T-cell (primary cell): ENCODE measurements at regions not wholly inside any gene's neighbourhood (a gene's known extent, or its start where the extent isn't known, plus 50 kb on each side); places are given as distances from the start of the nearest gene placed in this dataset.
A peak's percentile ranks its signal among the peaks of the same experiment; 100 is the strongest.

Experiments used
- ATAC-seq, 4 experiments: fragments of 200-7000 bp in 3 of 4; fragments of 150-1000 bp in 1 of 4; cut with Tn5 transposase; replicated peaks in 1 of 4; 1 replicate in 3 of 4; 2 replicates in 1 of 4; pipeline ENCODE4 v1.10.0; 2021; ENCODE audit warnings: moderate library complexity in 3 of 4, mild to moderate bottlenecking in 2 of 4, moderate number of reproducible peaks in 1 of 4
- CTCF ChIA-PET, 2 donors: fragments of 300-600 bp; sonication (Branson Sonifier 250); formaldehyde crosslinking; loops; one replicate each; lab custom pipeline; 2022; ENCODE audit warnings: antibody characterized with exemption in 2 of 2; lab: Charles Lee
- POLR2A ChIA-PET, 2 donors: fragments of 300-600 bp; sonication (Branson Sonifier 250); formaldehyde crosslinking; loops; one replicate each; lab custom pipeline; 2022; ENCODE audit warnings: antibody characterized with exemption in 2 of 2; lab: Charles Lee
- DNase-seq, 35 experiments: peaks; one replicate each; pipeline versions ENCODE4 v3.0.0 to v3.0.0-alpha.2; 2013 to 2023
- H3K27ac ChIP-seq: one replicate; pipeline ENCODE4 v1.5.1; 2013; ENCODE audit warnings: low read length
- H3K27me3 ChIP-seq, 2 experiments: replicated peaks in 1 of 2; 1 replicate in 1 of 2; 2 replicates in 1 of 2; pipeline versions ENCODE4 v1.6.1 to v1.7.0; 2013; ENCODE audit warnings: low read length in 1 of 2, mixed read lengths in 1 of 2; ENCODE audit not compliant: control insufficient read depth in 2 of 2, insufficient read depth in 2 of 2; ENCODE audit errors: extremely low read depth in 1 of 2
- H3K36me3 ChIP-seq, 2 donors: 1 replicate in 1 of 2; 2 replicates in 1 of 2; pipeline versions ENCODE4 v1.6.1 to v1.7.0; 2013; ENCODE audit warnings: low read length in 1 of 2; ENCODE audit not compliant: control insufficient read depth in 2 of 2, insufficient read depth in 1 of 2; ENCODE audit errors: extremely low read depth in 1 of 2
- H3K4me1 ChIP-seq, 2 experiments: 1 replicate in 1 of 2; 2 replicates in 1 of 2; pipeline versions ENCODE4 v1.6.1 to v1.7.0; 2013; ENCODE audit warnings: low read length in 2 of 2, mixed read lengths in 1 of 2; ENCODE audit not compliant: insufficient read depth in 2 of 2, control insufficient read depth in 1 of 2; ENCODE audit errors: extremely low read depth in 1 of 2
- H3K4me3 ChIP-seq, 2 donors: 1 replicate in 1 of 2; 2 replicates in 1 of 2; pipeline versions ENCODE4 v1.5.1 to v1.7.0; 2013; ENCODE audit warnings: mild to moderate bottlenecking in 2 of 2, low read length in 1 of 2, moderate library complexity in 1 of 2; ENCODE audit not compliant: control insufficient read depth in 1 of 2; ENCODE audit errors: extremely low read depth in 1 of 2
- H3K9me3 ChIP-seq: 2 replicates; pipeline ENCODE4 v1.7.0; 2013
- H3K27ac Mint-ChIP-seq, 2 donors: one replicate each; pipeline ENCODE4 v1.8.0; 2020 to 2021; ENCODE audit warnings: mild to moderate bottlenecking in 2 of 2, mixed read lengths in 2 of 2
- H3K27me3 Mint-ChIP-seq, 2 donors: one replicate each; pipeline ENCODE4 v1.8.0; 2021 to 2022; ENCODE audit warnings: mixed read lengths in 2 of 2
- H3K36me3 Mint-ChIP-seq: one replicate; pipeline ENCODE4 v1.8.0; 2021; ENCODE audit warnings: mixed read lengths
- H3K4me1 Mint-ChIP-seq, 3 donors: one replicate each; pipeline ENCODE4 v1.8.0; 2020 to 2022; ENCODE audit warnings: mixed read lengths in 3 of 3, mild to moderate bottlenecking in 1 of 3
- H3K4me3 Mint-ChIP-seq, 3 donors: one replicate each; pipeline ENCODE4 v1.8.0; 2020 to 2022; ENCODE audit warnings: mild to moderate bottlenecking in 3 of 3, mixed read lengths in 3 of 3, moderate library complexity in 3 of 3
- H3K9me3 Mint-ChIP-seq, 3 donors: one replicate each; pipeline ENCODE4 v1.8.0; 2020 to 2022; ENCODE audit warnings: mixed read lengths in 3 of 3
- WGBS: methylation state at CpG from one replicate; pipeline ENCODE4 v1.1.5; 2013; ENCODE audit warnings: missing lambda C conversion rate; ENCODE audit not compliant: insufficient coverage; 5-methylcytosine and 5-hydroxymethylcytosine counted together

DNA sequence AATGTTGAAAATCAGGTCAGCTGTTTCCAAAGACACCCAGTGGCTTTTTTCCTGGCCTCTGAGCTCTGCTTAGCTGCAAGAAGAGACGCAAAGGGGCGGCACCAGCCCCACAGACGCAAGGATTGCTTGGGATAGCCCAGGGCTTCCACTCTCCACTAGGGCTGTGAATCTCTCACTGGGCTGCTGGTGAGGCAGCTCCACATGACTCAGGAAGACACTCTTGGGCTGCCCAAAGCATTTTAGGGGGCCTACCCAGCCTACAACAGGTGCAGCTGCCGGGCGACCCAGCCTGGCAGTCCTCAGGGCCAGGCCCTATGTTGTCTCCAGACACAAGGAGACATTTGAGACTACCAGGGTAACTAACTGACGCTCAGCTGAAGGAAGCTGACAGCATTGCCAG is 59.8 kb downstream of the FAM50B start:
- H3K27ac Mint-ChIP-seq, result no peak overlapping the region

DNA sequence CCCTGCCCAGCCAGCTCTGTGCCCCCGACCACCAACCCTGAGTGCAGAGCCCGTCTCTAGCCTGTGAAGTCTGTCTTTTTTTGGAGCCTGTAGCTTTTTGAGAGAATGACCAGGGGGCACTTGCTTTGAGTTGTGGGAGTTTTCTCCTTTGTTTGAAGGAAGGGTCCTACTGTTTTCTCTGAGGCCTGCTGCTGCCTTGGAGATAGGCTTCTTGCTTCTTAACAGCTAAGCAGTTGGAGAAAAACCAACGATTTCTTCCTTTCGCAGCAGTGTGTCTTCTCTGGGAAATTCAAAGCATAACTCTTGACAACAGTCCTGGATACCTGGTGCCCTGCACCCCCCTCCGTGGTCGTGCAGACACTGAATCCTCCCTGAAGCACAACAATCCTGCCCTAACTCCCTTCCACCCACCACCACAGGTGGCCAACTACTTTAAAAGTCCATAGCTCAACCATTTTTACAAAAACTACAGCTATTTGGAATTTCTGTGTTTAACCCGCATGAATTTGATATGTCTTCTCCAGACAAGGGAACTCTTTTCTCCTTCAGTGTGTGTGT is 61.0 kb downstream of the FAM50B start:
- WGBS, result 86% methylated on average over 4 of the region's 7 CpGs
- H3K27me3 ChIP-seq, result peaks cover 0 to 27% of the 10 kb centered on the region in 2 experiments
- ATAC-seq (no peak), DNase-seq (no peak)
- H3K4me3 ChIP-seq, result no peak overlapping the region
- peaks cover 10 to 15% of the 10 kb centered on the region in 2 experiments for H3K4me1 ChIP-seq
- Mint-ChIP-seq H3K36me3 (no peaks in the 10 kb centered on the region), H3K27ac (no peak overlapping the region), H3K4me3 (no peak overlapping the region), H3K27me3 (peaks cover 34 to 63% of the 10 kb centered on the region in 2 donors), H3K4me1 (peaks cover 14 to 25% (median 18%) of the 10 kb centered on the region in 3 donors), H3K9me3 (no peaks in the 10 kb centered on the region)
- H3K9me3 ChIP-seq, result no peaks in the 10 kb centered on the region
- CTCF ChIA-PET, result interaction anchor here in 1 of 2 donors (0.6 kb wide), 1 partner anchor 338 kb away, joined by 3 read pairs; no protein-coding TSS in a partner anchor
- no peaks in the 10 kb centered on the region for H3K36me3 ChIP-seq
- POLR2A ChIA-PET, result no interaction called here
- no peak overlapping the region for H3K27ac ChIP-seq

More for the DNA sequence above, 59.8 kb downstream of the FAM50B start:
- POLR2A ChIA-PET, result no interaction called here
- DNase-seq, result no peak
- Histone ChIP-seq H3K27me3 (peaks cover 0 to 27% of the 10 kb centered on the region in 2 experiments), H3K36me3 (no peaks in the 10 kb centered on the region), H3K4me3 (no peak overlapping the region), H3K27ac (no peak overlapping the region), H3K4me1 (peaks cover 2 to 6% of the 10 kb centered on the region in 2 experiments), H3K9me3 (no peaks in the 10 kb centered on the region)
- H3K9me3 Mint-ChIP-seq, result no peaks in the 10 kb centered on the region
- no peaks in the 10 kb centered on the region for H3K36me3 Mint-ChIP-seq
- peaks cover 2 to 14% (median 7%) of the 10 kb centered on the region in 3 donors for H3K4me1 Mint-ChIP-seq
- no peak overlapping the region for H3K4me3 Mint-ChIP-seq
- CTCF ChIA-PET, result no interaction called here
- peaks cover 31 to 61% of the 10 kb centered on the region in 2 donors for H3K27me3 Mint-ChIP-seq
- ATAC-seq, result no peak
- 84% methylated on average over 3 of the region's 6 CpGs for WGBS

DNA sequence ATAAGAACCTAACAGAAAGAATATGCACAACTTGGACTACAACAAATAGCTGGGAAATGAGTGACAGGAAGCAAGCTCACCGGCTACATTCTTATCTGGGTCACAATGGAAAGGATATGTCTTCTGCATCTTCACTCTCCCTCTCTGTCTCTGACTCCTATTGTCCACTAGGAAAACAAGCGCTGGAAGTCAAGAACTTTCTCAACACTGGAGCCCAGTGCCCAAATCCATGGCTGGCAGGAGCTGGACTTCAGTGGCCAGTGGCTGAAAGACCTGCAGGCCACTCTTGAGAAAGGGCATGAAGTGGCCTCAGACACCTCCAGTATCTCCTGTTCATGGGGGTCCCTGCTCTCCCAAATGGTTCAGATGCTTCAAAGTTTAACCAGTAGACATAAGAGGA is 62.0 kb downstream of the FAM50B start:
- Histone ChIP-seq H3K27me3 (peaks cover 0 to 23% of the 10 kb centered on the region in 2 experiments), H3K4me3 (no peak overlapping the region), H3K4me1 (peaks cover 18 to 24% of the 10 kb centered on the region in 2 experiments), H3K9me3 (no peaks in the 10 kb centered on the region), H3K36me3 (no peaks in the 10 kb centered on the region), H3K27ac (no peak overlapping the region)
- no peaks in the 10 kb centered on the region for H3K36me3 Mint-ChIP-seq
- no peak overlapping the region for H3K27ac Mint-ChIP-seq
- H3K9me3 Mint-ChIP-seq, result no peaks in the 10 kb centered on the region
- POLR2A ChIA-PET, result no interaction called here
- H3K4me1 Mint-ChIP-seq, result peaks cover 23 to 35% (median 27%) of the 10 kb centered on the region in 3 donors
- H3K4me3 Mint-ChIP-seq, result no peak overlapping the region
- DNase-seq (no peak), ATAC-seq (no peak)
- H3K27me3 Mint-ChIP-seq, result peaks cover 33 to 56% of the 10 kb centered on the region in 2 donors
- CTCF ChIA-PET, result no interaction called here
- WGBS, result 75% methylated on average over 2 of the region's 2 CpGs

DNA sequence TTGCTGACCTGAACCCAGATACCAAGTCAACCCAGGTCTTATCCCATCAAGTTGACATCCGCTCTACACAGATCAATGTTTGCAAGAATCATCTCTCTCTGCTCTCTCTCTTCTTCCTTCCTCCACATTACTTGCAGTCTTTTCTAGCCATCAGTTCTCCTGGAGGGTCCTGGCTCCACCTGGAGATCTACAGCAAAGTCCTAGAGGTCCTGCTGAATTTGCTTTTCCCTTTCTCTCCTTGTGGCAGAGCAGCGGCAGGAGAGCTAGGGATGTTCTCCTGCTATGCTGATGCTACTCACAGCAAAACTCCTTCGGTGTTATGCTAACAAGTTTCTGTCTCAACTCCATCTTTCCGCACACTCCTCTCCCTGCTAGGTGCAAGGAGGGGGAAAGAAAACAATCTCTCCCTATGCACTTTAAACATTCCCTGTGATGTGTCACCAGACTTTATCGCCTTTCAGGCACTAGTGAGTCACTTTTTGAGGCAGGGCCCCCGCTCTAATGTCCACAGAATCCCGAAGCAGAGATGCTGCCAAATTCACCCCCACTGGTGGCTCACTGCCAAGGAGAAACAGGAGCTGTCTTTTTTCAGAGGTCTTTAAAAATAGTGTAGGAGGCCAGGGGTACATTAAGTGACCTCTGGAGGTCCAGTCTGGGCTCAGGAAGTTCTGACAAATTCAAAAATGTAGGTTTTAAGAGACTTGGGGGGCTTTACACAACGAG is 62.6 kb downstream of the FAM50B start:
- Histone ChIP-seq H3K9me3 (no peaks in the 10 kb centered on the region), H3K27me3 (peaks cover 0 to 18% of the 10 kb centered on the region in 2 experiments), H3K4me3 (no peak overlapping the region), H3K27ac (no peak overlapping the region), H3K4me1 (peaks cover 18 to 26% of the 10 kb centered on the region in 2 experiments), H3K36me3 (no peaks in the 10 kb centered on the region)
- Mint-ChIP-seq H3K27me3 (peaks cover 29 to 53% of the 10 kb centered on the region in 2 donors), H3K4me1 (peaks cover 29 to 40% (median 30%) of the 10 kb centered on the region in 3 donors), H3K4me3 (no peak overlapping the region), H3K9me3 (no peaks in the 10 kb centered on the region), H3K27ac (peak overlapping the region in 1 of 2 donors; percentile 58), H3K36me3 (no peaks in the 10 kb centered on the region)
- POLR2A ChIA-PET, result no interaction called here
- DNase-seq, result no peak
- CTCF ChIA-PET, result no interaction called here
- no peak for ATAC-seq
- 78% methylated on average over 3 of the region's 8 CpGs for WGBS

DNA sequence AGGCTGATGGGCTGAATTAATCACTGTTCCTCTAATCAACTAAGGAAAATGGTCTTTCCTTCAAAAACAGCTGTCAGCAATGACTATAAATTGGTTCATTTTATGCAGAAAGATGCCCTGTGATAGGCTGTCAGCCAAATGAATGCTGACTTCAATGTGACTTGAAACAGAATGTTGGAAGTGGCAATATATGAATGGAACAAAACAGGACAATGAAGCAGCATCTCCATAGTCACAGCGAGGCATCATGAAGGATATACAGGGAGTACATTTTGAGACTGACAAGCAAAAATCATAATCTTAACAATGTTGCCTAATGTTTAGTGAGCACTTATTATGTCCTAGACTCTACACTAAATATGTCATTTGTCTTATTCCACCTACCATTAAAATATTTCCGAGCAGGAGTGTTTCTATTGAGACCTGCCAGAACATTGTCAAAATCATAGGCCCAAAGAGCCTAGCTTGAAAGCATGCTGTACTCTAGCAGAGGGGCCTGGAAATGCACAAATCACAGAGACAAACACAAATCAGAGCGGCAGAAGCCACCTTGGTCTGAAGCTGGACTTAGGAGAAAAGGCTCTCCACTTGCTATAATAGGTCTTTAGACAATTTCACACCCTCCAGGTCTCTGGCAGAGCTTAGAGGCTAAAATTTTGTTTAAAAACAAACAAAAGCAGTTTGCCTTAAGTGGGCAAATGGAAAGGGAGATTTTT is 63.3 kb downstream of the FAM50B start:
- ChIA-PET POLR2A (no interaction called here), CTCF (no interaction called here)
- peaks cover 28 to 52% of the 10 kb centered on the region in 2 donors for H3K27me3 Mint-ChIP-seq
- Histone ChIP-seq H3K9me3 (no peaks in the 10 kb centered on the region), H3K4me1 (peaks cover 18 to 26% of the 10 kb centered on the region in 2 experiments), H3K36me3 (no peaks in the 10 kb centered on the region), H3K4me3 (no peak overlapping the region), H3K27me3 (peaks cover 0 to 18% of the 10 kb centered on the region in 2 experiments), H3K27ac (no peak overlapping the region)
- 67% methylated on average over 2 of the region's 3 CpGs for WGBS
- no peaks in the 10 kb centered on the region for H3K36me3 Mint-ChIP-seq
- peaks cover 30 to 43% (median 33%) of the 10 kb centered on the region in 3 donors for H3K4me1 Mint-ChIP-seq
- no peaks in the 10 kb centered on the region for H3K9me3 Mint-ChIP-seq
- DNase-seq (no peak), ATAC-seq (no peak)
- H3K4me3 Mint-ChIP-seq, result no peak overlapping the region
- no peak overlapping the region for H3K27ac Mint-ChIP-seq
